Stimulated activated CD8-positive, alpha-beta memory T cell treated with anti-CD3 and anti-CD28 coated beads, Interleukin-7, amount 100 ng/mL, for 1 hour (primary cell): ENCODE measurements at regions not wholly inside any gene's neighbourhood (a gene's known extent, or its start where the extent isn't known, plus 50 kb on each side); places are given as distances from the start of the nearest gene placed in this dataset.

ENCODE experiments used
- DNase-seq, 2 donors: peaks; one replicate each; pipeline ENCODE4 v3.0.0-alpha.2; 2020; ENCODE audit warnings: low read depth in 2 of 2

DNA sequence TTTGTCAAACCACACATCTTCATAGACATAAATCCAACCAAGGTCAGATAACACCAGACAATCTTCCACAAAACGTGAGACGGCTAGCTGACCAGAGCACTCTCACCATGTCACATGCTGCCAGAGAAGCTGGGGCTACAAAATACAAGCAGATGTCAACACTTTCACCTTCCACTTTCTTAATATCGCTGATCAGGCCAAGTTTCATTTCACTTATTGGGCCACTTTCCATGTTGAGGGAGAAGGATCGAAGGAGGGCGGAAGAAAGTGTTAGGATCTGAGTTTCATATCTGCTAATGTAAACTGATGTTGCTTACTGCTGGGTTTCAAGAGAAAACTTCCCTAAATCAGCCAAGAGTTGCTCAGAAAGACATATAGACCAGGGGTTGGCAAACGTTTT lies 177.0 kb upstream of the PRDM1 start:
- DNase-seq, result no peak

DNA sequence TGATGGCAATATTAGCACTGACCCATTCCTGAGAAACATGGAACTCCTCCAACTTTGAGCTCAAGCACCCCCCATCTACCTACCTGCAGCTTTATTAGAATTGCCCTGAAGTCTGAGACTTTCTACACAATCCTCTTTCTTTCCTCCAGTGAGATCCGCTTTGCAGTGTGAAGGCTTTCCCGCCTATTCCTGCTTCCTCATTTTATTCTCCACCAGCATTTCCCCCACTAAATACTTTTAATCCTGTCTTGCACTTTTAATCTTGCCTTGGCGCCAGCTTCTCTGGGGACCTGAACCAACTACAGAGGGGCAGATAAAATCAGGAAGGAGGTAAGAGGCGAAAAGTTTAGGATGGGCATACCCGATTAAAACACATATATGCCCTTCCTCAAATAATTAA lies 178.1 kb upstream of the PRDM1 start:
- DNase-seq, result no peak

- DNase-seq, result no peak
These were observed 178.8 kb upstream of the PRDM1 start for GRCh38 chr6:105907301-105907700.

- no peak for DNase-seq
These were observed 183.6 kb upstream of the PRDM1 start for GRCh38 chr6:105902401-105903031.

GRCh38 chr6:105901583-105901982 lies 184.6 kb upstream of the PRDM1 start:
- DNase-seq, result no peak

DNA sequence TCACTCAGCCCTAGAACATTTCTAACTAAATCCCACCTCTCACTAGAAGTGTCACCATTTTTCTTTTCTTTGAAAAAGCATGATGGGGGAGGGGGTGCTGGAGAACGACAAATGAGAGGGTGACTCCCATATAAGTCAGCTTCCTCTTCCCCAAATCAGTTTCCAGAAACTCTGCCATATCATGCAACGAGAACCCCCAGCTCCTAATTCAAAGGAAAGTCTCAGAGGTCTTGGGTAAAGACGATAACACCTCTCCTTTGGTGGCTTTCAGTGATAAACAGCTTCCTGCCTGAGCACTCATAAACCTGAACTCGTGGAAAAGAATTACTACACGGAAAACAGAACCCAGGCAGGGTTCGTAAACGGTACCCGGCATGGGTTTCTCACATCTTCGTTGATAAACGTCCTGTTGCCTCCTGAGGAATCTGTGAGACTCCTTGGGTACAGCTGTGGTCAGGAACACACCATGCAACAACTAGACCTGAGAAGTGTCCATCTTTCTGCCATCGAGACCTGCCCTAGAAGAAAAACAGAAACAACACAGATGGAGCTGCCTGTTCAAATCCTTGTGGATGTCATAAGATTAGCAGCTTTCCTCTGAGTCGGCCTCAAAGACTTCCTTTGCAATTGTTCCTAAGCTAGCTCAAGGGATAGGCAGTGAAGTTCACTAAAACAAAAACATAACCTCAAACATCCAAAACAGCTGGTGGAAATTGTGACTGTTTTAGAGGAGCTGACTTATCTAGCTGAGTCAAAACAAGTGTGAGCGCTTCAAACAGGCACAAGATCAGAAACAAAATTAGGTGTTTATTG lies 185.8 kb upstream of the PRDM1 start:
- DNase-seq, result no peak

DNA sequence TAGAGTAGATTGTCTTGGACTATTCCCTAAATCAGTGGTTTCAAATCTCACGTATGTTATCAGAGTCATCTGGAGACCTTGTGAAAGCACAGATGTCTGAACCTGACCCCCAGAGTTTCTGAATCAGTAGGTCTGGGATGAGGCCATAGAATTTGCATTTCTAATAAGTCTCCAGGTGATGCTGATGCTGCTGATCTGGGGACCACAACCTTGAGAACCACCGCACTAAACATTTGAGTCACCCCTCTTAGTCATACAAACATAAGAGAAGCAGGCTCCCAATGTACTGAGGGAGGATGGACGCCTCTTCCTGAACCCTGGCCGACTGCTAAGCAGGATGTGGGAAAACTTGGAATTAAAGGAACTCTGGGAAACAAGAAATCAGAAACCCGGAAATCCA lies 187.8 kb upstream of the PRDM1 start:
- DNase-seq, result no peak

DNA sequence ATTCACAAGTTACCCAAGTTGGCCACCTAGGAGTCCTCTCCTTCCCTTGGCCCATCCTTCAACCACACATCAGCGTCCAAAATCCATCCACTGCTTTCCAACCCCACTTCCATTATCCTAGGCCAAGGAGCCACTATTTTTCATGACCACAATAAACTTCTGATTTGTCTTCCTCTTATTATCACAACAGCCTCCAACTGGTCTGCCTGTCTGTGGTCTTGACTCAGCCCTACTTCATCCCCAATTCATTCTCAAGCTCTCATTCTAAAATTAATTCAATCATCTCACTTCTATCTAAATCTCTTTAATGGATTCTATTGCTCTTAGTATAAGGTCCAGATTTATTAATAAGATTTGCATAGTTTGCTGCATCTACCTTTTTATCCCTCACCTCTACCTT lies 189.0 kb upstream of the PRDM1 start:
- DNase-seq, result no peak

DNA sequence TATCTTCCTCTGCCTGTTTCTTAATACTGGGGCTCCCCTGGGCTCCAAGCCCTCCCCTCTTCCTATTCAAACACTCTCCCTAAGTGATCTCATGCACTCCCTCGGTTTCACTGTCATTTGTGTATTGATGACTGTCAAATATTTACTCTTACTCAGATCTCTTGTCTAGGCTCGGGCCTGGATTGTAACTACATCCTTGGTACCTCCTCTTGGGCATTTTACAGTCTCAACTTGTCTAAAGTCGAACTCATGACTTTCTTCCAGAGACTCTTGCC lies 189.4 kb upstream of the PRDM1 start:
- DNase-seq, result no peak

DNA sequence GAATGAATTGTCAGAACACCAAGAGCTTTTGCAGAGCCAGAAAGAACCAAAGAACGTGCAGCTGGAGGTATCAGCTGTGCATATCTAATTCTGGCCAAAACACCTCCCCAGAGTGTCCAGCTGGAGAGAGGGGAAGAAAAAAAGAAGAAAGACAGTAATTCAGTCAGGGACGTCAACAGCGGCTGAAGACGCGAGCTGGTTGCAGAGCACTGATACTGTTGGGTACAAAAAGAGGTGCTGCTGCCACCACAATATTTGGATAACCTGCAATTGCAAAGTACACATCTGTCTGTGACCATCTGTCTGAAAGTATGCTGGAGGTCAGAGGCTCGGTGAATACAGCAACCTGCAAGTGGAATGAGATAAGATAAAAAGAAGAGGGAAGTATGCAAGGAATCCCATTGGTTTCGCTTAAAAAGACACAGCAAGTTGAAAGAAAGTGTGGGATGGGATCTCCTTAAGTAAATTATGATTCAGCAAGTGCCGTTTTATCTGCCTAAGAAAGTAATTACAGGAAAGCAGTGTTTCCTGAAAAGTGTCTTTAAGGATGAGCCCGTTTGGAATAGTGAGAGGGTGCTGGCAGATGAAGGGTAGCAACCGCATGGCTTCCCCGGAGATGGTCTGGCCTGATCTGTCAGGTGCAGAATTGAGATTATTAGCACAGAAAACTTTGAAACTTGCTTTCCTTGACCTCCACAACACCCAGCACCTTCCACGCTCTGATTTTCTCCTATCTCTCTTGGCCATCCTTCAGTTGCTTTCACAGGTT lies 189.9 kb upstream of the PRDM1 start:
- DNase-seq, result no peak

DNA sequence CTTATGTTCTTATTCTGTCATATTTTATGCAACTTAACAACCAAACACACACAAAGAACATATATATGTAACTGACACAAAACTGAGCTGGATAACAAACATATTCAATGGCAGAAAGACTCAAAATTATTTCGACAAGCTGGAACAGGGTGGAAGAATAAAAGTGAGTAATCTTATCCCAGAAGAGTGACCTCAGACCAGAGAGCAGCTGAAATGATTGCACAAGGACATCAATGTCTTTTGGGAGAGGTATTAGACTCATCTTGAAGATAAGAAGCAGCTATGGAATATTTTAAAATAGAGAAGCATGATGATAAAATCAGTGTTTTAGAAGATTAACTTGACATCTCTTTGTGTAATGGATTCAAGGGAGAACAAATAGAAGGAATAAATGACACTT lies 191.6 kb upstream of the PRDM1 start:
- DNase-seq, result no peak

- no peak for DNase-seq
These were observed 192.4 kb upstream of the PRDM1 start for GRCh38 chr6:105893741-105894140.

GRCh38 chr6:105892577-105893262 lies 193.4 kb upstream of the PRDM1 start:
- DNase-seq, result no peak

DNA sequence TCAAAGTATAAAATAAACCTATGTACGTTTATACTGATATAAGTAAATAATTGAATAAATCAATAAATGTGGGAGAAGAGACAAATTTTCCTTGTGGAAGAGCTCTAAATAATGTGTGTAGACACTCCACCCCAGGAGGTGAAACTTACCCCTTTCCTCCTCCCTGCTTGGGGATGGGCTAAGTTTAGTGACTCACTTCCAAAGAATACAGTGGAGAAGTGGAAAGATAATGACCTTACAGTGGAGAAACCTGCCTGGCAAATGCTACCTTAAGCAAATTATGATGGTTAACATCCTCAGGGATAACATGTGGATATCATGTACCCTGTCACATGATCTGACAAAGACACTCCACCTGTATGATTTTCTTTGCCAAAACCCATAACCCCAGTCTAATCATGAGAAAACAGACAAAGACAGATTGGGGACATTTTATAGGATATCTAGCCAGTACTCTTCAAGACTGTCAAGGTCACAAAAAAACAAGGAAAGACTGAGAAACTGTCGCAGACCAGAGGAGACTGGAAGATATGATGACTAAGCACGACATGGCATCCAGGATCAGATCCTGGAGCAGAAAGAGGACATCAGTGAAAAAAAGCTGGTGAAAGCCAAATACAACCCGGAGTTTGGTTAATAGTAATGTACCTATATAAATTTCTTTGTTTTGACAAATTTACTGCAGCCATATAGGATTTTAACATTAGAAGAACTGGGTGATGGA lies 195.5 kb upstream of the PRDM1 start:
- DNase-seq, result no peak

DNA sequence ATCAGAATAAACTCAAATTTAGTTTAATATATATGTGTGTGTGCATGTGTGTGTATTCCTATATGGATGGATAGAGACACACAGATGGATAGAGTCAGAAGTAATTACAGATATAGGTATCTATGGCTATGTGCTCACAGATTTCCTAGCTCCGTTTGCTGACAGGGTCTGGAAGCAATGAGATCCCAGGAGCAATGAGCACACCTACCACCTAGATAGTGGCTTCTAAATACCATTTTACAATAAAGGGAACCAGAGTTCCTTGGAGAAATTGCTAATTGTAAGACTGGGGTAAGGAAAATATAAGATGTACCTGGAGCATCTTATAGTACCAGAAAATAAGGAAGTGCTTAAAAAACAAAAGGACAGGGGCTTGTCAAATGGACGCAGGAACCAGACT lies 196.2 kb upstream of the PRDM1 start:
- no peak for DNase-seq

DNA sequence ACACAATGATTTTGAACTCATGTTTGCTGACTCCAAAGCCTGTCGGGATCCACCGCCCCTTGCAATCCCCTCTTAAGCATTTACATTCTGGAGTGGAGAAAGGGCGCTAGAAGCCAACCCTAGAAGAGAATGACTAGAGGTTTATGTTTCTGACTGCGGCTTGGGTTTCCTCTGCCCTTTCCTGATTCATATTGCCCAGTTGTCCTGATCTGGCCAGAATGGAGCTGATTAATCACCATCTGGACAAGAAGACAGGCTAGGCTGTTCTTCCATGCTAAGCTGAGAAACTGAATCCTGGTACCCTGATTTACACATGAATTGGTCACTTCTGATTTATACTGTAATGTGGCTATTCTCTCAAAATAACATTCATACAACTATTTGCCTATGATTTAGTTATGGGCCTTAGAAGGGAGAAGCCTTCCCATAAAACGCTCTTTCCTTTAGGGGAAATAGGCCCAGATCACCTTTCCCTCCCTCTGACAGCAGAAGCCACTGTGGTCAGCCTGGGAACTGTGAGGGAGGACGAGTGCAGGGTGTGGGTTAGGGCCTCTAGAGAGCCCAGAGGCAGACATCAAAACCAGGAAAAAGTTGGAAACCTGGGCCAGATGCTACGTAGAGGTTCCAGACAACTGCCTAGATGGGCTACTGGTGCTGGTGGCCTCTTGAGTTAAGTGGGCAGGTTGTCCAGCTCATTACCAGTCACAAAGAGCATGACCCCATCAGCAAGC lies 199.2 kb upstream of the PRDM1 start:
- no peak for DNase-seq

- no peak for DNase-seq
These were observed 199.9 kb upstream of the PRDM1 start for GRCh38 chr6:105886066-105886813.

DNA sequence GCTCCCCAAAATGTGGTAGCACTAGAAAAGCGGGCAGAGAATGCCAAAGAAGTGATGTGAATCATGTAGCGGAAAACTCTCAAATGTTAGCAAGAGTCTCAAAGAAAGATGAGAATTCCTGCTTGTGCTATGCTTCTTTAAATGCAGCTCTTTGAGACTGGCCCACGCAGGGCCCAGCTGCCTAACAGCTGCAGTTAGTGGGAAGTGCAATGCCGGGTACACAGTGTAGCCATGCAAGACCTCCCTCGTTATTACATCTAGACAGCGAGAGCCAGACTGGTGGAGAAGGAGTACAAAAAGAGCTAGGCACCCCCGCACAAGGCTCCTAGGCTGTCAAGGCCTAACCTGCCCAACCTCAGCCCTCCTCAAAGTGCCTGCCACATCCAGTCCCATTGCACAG lies 201.7 kb upstream of the PRDM1 start:
- DNase-seq, result no peak

- no peak for DNase-seq
These were observed 202.1 kb upstream of the PRDM1 start for GRCh38 chr6:105884011-105884410.

DNA sequence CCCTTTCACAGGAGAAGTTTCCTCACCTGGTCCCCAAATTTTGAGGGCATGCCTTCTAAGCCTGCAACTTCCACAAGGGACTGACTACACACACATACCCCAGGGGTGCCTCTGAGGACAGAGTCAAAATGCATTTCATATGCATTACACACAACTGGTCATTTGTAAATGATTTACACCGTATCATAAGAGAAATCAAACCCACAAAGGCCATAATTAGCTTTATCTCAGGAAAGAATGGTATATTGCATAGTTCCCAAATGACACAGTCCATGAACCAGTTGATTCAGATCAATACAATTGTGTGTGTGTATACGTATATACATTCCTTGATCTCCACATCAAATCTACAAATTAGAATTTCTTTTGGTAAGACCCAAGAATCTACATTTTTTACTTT lies 203.3 kb upstream of the PRDM1 start:
- no peak for DNase-seq
